ENCODE measurements at regions not wholly inside any gene's neighbourhood (a gene's known extent, or its start where the extent isn't known, plus 50 kb on each side); places are given as distances from the start of the nearest gene placed in this dataset.

DNA sequence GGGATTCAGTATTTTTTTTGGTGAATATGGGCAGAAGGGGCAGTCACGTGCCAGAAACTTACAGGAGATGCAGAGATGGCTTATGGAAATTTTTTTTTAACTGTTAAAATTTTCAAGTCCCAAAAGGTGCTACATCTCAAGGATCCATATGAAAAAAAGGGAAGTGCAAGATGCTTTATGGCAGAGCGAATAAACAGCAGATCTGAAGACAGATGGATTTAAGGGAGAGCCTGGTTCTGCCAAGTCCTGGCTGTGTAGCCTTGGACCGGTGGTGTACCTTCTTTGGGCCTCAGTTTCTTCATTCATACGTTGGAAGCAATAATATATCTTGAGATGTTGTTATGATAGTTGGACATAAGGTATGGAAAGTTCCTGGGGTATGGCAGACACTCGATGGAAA is 91.5 kb upstream of the ARRDC4 start:
- DNase-seq: no peak

DNA sequence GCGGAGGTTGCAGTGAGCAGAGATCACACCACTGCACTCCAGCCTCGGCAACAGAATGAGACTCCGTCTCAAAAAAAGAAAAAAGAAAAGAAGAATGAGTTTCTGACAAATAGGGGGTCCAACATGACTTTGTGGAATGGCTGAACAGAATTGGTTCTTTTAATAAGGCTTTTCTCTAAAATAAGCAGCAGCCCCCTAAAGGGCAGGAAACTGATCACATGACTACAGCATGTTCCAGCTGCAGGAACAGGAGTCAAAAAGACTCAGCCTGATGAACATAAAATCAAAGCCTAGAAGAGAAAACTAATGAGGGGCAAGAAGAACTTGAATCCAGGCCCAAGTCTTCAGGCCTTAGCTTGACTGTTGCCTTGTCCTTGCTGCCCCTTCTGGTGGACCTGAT is 89.7 kb upstream of the ARRDC4 start:
- DNase-seq: no peak

DNA sequence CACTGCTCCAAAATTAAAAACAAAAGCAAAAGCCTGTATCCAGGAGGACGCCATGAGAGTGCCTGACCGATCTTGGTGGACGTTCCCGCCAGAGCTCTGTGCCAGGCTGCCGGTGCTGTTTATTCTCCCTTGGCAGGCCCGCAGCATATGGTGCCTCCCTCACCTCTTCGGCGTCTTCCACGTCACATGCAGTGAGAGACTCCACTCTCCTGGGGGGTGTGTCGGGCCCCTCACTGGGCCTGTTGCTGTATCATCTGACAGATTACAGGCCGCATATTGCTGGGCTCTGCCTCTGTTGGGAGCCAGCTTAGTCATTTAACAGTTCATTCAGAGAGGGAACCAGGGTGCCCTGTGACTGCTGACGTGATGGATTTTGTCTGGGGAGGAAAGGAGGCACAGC is 86.4 kb upstream of the ARRDC4 start:
- no peak for DNase-seq

GRCh38 chr15:97875025-97875512 is 85.4 kb upstream of the ARRDC4 start:
- no peak for DNase-seq

- no peak for DNase-seq
These were observed 84.8 kb upstream of the ARRDC4 start for GRCh38 chr15:97875513-97876280.

- no peak for DNase-seq
These were observed 84.2 kb upstream of the ARRDC4 start for GRCh38 chr15:97876281-97876675.

DNA sequence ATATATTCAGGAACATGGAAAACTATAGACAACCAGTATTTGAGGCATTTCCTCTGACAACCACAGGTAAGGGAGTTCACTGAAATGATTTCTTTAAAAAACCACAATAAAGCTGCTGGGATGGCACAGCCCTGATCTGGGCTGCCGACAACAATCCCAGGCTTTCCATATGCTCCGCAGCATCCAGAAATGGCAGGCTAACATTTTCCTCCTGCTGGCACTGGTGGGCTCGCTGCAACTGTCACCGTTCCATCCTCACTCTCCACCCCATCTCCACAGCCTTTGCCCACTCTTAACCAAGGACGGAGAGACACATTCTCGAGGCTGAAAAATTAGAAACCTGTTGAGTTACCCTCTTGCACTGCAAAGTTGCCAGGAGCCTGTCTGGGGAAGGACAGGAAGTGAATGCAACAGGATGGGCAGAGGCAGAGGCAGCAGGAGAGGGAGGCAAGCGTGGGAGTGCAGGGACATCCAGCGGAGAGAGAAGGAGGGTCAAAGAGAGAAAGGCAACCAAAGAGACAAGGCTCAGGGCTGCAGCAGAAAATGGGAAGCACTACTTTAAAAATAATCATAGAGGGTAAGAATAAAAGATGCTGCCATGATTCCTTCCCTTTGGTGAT is 79.0 kb upstream of the ARRDC4 start:
- no peak for DNase-seq

GRCh38 chr15:97884513-97885131 is 75.9 kb upstream of the ARRDC4 start:
- DNase-seq: no peak

GRCh38 chr15:97890307-97890706 is 70.2 kb upstream of the ARRDC4 start:
- no peak for DNase-seq

DNA sequence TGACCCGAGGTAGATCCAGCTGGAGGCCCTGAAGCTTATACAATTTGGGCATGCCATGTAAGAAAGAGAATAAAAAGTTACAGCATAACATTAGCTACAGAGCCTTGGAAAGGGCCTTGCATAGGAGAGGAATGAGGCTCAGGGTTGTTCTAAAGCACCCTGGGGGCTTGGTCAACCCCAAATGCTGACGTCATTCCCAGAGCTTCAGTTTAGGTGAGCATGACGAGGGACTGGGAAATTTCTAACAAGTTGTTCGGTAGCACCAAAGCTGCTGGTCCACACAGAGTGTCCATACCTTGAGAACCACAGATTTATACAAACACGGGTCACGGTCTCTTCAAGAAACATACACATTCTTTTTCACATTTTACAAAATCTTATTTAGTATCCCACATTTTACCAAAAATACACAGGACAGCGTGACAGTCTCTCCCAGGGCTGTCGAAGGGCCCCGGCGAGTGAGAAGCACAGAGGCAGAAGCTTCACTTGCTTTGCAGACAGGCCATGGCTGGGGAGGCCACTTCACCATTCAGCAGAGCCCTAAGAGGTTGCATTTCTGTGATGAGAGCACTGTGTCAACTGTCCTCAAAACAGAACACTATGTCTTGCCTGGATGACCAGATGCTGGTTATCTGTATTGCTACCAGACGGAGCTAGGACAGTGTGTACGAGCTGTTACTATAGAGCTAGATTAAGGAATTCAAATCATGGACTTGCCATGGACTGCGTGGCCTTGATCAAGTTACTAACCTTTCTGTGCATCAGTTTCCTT is 68.2 kb upstream of the ARRDC4 start:
- DNase-seq: no peak

DNA sequence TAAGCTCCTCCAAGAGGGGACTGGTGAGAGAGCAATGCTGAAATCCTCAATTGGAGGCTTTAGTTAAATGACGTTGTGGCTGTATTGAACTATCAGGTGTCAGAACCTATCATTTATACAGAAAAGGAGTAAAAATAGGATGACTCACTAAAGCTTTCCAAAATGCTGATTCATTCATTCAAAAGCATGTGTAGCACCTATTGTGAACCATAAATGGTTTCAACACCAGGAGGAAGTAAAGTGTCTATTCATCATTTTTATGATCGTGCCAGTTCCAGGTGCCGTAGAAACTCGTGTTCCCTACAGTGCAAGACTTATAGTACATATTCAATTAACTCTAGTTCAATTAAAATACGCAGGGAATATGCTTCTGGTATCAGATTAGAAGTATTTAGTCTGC is 66.5 kb upstream of the ARRDC4 start:
- no peak for DNase-seq

- no peak for DNase-seq
These were observed 60.5 kb upstream of the ARRDC4 start for GRCh38 chr15:97899981-97900380.

- no peak for DNase-seq
These were observed 58.2 kb upstream of the ARRDC4 start for GRCh38 chr15:97902140-97902780.

DNA sequence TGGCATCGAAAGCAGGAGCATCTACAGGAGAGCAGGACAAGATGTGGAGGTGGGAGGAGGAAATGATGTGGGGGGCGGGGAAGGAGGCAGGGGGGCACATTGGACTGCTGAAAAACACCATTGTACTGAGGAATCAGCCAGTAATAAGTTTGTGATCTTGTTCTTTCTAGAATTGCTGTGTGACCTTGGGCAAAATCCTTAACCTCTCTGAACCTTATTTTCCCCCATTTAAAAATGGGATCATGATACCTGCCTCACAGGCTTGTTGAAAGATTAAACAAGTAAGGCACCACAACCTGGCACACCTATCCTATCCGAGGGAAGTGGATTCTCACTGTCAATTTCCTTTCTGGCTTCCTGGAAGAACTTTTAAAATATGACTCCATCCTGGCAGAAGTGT is 56.9 kb upstream of the ARRDC4 start:
- no peak for DNase-seq

DNA sequence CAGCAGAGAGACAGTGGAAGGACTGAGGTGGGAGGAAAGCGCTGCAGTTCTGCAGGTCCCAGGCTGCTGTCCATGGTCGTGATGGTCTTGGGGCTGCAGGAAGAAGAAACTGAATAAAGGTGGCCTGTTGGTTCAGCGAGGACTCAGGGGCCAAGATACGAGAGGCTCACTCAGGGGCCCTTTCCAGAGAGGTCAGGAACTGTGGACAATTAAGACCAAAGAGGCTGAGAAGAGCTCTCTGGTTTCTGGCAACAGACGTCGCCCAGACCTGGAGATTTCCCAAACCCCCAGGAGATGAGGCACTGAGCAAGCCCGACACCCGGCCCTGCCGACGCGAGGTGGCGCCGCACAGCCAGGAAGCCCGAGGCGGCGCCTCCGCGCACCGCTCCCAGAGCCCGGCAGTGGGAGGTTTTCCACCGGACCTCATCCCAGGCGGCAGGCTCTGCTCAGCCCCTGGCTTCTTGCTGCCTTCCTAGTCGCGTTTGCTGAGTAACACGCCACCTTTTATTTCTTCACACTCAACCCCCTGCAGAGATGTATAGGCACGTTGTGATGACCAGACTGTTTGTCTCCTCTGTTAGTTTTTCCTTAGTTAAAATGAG is 56.4 kb upstream of the ARRDC4 start:
- peak; percentile 50 for DNase-seq

- peak; percentile 72 for DNase-seq
These were observed 51.1 kb upstream of the ARRDC4 start for GRCh38 chr15:97909291-97909891.

Measured in activated CD4-positive, alpha-beta T cell treated with anti-CD3 and anti-CD28 coated beads for 48 hours (primary cell).